Stimulated activated CD8-positive, alpha-beta memory T cell treated with anti-CD3 and anti-CD28 coated beads, Interleukin-7, amount 100 ng/mL, for 48 hours (primary cell): ENCODE measurements at regions not wholly inside any gene's neighbourhood (a gene's known extent, or its start where the extent isn't known, plus 50 kb on each side); places are given as distances from the start of the nearest gene placed in this dataset.
"Not testable (repeated sequence)": the region's sequence is repeated elsewhere in the genome, so short reads cannot be mapped to it uniquely, and the experiment has no call there.

Experiments used
- DNase-seq, 2 donors: peaks; one replicate each; pipeline ENCODE4 v3.0.0-alpha.2; 2020; ENCODE audit warnings: low read depth in 1 of 2; ENCODE audit errors: extremely low read depth in 1 of 2

DNA sequence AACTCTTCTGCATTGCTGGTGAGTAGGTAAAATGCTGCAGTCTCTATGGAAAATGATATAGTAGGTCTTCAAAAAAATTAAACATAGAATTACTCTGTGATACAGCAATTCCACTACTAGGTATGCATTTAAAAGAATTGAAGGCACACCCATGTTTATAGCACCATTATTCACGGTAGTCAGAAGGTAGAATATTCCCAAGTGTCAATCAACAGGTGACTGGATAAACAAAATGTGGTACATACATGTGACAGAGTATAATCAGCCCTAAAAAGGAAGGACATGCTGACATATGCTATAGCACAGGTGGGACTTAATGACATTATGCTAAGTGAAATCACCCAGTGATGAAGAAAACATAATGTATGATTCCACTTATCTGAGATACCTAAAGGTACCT, 123.3 kb downstream of the CCER1 start:
- DNase-seq, result no peak

DNA sequence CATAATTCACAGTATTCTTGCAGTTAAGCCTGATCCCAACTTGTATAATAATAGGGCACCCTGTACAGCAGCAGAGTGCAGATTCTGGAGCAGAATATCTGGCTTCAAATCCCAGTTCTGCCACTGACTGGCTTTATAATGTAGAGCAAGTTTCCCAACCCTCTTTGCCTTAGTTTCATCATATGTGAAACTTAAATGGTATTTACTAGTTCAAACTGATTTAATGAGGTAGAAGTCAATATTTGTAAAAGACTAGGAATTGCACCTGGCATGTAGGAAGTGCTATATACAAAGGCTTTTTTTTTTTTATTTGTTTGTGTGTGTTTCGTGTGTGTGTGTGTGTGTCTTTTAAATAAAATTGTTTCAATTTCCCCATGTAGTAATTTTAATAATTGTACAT, 125.9 kb downstream of the CCER1 start:
- DNase-seq, result no peak

DNA sequence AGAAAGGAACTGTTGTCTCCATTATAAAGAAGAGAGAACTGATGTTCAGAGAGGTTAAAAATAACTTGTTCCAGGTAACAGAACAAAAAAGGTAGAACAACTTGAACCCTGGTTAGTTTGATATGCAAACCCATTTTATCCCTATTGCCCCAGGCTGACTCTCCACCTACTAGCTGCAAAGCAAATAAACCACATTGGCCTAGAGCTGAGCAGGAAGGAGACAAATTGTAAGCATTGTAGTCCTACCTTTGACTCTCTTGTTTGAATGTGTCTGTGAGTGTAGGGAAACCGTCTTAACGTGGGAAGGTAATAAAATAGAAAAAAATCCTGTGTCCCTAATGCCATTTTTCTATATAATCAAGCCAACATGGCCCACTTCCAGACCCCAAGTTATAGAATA, 126.4 kb downstream of the CCER1 start:
- DNase-seq, result no peak

DNA sequence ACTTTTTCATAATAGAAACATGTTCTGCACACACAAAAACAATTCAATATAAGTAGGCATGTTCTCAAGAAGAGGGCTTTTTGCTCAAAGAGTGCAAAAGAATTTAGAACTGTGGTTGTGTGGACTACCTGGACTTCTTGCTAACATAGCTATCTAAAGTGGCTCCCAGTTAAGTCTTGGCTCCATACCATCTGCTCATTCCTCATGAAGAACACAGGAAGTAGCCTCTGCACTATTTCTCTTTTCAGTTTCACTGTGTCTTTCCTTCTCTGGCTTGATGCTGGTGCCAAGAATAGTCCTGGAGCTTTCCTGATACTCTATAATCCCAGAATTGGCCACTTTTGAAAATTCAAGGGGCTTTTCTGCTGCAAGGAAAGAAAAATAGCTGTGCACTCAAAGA, 127.4 kb downstream of the CCER1 start:
- DNase-seq, result no peak

DNA sequence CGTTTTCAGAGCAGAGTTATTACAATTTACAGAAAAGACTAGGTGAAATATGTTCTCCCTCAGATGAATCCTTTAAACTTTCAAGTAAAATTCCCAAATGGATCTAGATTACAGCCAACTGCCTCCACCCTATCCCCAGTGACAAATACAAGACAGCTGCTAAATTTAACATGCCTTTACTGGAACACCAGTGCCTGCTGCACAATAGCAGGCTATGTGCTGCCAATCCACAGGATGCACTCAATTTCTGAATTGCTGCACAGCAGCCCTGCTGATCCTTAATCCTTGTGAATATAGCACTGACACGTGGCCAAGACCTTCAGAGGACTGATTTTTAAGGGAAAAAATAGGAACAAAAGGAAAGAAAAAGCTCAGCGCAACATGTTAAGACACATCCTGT, 128.9 kb downstream of the CCER1 start:
- DNase-seq, result no peak

DNA sequence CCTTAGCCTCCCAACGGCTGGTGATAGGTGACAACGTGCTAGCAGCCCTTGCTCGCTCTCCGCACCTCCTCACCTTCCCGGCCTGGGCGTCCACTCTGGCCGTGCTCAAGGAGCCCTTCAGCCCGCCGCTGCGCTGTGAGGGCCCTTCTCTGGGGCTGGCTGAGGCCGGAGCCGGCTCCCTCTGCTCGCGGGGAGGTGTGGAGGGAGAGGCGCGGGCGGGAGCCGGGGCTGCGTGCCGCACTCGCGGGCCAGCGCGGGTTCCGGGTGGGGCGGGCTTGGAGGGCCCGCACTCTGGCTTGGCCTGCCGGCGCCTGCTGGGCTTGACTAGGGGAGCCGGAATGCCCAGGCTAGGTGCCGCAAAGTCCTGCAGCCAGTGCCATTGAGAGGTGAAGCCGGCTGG, 131.1 kb downstream of the CCER1 start:
- no peak for DNase-seq

DNA sequence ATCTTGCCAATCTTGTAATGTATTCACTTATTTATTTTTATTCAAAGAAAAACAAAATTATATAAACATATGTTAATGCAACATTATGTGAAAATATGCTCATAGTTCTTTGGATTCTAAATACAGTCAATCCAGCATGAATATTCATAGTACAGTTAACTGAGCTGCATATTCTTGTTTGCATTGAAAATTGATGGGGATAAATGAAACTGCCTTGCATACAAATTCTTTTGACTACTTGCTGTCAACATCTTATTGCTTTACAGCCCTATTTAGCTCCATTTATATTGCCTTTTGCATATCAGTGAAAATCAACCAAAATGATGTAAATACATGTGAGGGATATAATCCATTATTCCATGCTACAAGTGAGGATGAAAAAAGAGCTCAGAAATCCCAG, 135.3 kb downstream of the CCER1 start:
- no peak for DNase-seq

DNA sequence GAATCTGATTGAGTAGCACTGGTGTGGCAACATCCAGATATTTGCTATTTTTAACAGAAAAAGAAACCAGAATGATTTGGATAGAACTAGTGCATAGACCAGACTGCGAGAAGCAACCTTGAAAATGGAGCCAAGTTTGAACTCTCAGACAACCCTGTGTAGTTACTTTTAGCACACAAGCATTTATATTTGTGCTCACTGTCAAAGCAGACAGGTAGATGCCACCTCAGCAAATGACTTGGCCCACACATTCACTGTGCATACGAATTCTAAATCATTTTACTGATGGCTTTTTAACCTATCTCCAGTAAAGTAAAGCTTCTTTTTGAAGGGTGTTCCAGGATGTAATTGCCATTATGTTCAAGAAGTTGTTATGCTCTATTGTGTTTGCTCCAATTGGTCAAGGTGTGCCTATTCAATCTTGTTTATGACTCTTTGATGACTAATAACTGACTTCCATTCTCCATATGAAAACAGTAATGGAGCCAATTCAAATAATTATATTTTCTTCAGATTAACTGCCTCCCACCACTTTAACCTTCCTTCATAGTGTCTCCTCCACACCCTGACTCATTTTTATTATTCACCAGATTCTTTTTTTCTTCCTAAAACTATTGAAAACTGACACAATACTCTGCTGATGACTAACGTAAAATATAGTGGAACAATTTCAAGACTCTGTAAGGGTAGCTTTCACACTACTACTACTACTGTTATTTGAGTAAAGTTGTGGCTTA, 138.5 kb downstream of the CCER1 start:
- no peak for DNase-seq

DNA sequence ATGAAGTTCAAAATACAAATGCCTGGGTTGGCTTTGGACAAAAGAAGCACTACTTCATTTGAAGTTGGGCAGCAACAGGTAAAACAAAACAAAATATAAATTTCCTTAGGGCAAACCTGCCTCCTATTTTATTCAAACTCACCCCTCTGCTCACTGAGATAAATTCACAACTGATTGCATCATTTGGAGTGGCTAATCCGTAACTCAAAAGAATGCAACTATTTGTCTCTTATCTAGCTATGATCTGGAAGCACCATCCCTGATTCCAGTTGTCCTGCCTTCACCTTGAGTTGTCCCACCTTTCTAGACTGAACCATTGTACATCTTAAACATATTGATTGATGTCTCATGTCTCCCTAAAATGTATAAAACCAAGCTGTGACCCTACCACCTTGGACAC, 145.0 kb downstream of the CCER1 start:
- no peak for DNase-seq

DNA sequence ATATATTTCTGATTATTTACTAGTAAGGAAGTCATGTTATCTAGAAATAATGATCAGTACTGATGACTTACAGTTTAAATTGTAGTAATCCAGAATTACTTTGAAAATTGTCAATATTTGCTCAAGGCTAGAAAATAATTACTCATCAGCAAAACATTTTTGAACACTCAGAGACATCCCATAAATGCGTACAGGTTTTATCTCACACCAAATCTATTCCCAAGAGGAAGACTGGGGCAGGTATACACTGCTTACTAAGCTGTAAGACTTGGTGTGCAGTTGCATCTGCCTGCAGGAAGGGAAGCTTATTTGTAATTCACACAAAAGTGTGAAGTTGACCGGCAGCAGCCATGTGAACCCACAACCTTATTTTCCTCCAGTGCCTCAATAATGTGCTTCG, 146.4 kb downstream of the CCER1 start:
- DNase-seq, result no peak

DNA sequence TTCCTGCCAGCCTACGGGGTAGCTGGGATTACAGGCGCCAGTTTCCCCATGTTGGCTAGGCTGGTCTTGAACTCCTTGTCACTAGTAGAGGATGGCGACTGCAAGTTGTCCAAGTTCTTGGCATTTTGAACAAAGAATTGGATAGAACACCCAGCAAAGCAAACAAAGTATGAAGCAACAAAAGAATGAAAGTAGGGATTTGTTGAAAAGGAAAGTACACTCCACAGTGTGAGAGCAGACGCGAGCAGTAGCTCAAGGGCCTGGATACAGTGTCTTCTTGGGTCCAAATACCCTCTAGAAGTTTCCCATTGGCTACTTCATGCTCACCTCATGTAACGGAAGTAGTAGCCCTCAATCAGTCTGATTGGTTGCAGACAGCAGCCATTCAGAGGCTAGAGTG, 152.2 kb downstream of the CCER1 start:
- no peak for DNase-seq

DNA sequence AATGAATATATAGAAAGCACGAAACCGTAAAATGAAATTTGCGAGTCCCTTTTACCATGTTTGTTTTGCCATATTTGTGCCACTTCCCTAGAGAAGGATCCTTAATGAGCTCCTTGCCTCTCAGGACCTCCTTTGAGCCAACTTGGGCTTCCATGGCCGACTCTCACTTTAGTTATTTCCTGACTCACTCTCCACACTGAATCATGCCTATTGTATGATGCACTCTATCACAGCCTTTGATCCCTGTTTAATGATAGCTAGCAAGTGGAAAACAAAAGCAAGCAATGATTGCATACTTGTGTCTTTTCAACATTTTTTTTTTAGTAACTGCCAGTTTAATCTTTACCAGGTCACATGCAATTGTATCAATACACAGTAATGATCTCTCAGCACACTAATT, 153.2 kb downstream of the CCER1 start:
- DNase-seq, result no peak

DNA sequence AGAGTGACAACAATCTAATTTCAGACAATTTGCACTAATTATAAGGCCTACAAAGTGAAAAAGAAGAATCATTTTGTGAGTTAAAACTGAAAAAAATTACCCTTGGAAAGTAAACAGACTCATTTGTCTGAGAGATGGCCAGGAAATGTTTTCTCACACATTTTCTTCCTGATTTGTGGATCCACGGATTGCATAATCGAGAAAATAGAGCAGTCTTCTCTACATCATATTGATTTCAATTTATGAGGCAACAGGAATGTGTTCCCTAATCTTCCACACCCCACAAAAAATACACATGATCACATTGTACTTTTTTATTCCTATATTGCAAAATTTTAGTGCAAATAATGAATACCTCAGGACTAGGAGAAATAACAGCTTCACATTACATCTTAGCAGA, 160.8 kb downstream of the CCER1 start:
- DNase-seq, result no peak

DNA sequence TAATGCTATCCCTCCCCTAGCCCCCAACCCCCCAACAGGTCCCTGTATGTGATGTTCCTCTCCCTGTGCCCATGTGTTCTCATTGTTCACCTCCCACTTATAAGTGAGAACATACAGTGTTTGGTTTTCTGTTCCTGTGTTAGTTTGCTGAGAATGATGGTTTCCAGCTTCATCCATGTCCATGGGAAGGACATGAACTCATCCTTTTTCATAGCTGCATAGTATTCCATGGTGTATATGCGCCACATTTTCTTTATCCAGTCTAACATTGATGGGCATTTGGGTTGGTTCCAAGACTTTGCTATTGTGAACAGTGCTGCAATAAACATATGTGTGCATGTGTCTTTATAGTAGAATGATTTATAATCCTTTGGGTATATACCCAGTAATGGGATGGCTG, 162.3 kb downstream of the CCER1 start:
- DNase-seq, result not testable (repeated sequence)

DNA sequence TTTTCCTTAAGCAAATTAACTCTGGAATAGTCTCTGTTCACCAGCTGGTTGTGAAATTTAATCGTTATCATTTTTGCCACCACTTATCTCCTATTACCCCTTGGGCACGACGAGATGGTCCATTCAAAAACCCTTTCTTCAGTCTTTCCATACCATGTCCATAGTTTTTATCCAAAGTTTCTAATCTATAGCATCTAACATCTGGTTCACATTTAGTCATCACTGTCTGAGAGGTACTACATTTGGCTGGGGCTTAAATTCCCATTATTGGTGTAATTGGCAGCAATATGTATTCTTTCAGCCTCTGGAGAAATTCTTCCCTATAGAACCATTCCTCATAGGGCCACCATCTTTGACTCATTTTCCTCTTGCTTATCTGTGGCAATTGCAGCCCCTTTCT, 163.5 kb downstream of the CCER1 start:
- no peak for DNase-seq

DNA sequence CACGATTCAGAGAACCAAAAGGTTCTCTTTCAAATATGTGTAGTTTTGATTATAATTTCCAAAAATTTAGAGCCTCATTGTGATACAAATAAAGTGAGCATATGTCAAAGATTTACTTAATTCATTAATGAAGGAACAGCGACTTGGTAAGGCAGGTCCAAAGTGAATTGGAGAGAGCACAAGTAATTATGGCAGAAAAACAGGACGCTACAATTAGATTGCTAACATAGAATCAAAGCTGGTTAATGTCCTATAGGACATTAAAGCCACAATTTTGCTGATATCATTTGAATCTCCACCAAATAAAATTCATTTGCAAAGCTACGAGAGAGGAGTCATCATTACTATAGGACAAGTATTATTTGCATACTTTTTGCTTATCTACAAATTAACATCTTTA, 164.2 kb downstream of the CCER1 start:
- DNase-seq, result no peak

DNA sequence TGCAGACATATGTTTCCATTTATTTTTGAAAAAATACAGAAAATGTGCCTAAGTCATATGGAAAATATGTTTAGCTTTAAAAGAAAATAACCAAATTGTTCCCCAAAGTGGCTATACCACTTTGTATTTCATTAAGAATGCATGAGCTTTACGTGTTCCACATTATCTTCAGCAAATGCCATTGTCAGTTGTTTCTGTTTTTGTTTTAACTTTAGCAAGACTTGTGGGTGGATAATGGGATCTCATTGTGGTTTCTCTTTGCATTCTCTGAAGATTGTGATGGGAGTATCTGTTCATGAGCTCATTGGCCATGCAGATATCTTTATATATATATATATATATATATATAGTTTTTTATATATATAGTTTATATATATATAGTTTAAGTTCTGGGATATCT, 181.5 kb downstream of the CCER1 start:
- DNase-seq, result no peak

DNA sequence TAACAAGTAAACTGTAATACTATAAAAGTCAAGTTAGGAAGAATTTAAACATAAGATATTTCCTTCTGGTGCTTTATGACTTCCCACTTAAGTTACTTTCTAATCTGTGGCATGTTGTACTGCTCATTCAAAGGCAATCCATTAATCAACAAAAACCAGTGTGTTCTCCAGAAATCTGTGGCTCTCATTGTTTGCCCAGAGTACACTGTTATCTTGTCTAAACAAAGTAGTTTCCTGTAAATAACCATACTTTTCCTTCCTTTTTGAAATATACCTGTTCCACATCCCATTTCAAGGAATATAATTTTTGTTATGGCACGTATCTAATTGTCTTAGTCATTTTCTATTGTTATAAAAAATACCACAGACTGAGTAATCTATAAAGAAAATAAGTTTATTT, 184.1 kb downstream of the CCER1 start:
- DNase-seq, result no peak

DNA sequence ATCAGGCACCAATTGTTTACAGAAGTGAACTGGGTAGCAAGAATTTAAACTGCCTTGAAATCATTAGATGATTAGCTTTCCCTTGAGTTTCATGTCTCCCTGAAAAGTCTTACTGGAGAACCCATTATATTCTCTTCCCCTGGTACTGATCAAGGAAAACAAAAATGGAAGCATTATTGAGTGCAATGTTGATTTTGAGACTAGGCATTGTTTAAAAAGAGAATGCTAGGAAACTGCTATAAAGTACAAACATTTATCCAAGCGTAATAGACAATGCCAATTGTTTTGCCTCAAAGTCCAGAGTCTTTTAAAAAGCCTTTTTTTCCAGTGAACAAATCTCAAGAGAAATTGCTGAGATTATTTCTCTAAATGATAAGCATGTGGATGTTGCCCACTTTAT, 197.0 kb downstream of the CCER1 start:
- DNase-seq, result no peak

DNA sequence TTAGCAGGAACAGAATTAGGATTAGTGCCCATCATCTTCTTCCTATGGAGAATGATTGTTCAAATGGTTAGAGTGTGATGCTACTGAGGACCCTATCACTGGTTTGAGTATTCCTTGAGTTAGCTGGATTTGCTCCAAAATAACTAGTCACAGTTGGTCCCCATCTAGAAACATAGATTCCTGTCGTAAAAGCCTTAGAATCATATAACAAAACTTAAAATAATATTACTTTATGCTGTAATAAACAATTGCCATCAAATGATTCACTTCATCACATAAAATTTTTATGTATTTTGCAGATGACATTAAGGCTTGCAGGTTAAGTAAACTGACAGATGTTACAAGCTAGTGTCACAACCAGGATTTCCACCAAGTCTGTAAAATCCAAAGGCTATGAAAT, 209.8 kb downstream of the CCER1 start:
- no peak for DNase-seq

DNA sequence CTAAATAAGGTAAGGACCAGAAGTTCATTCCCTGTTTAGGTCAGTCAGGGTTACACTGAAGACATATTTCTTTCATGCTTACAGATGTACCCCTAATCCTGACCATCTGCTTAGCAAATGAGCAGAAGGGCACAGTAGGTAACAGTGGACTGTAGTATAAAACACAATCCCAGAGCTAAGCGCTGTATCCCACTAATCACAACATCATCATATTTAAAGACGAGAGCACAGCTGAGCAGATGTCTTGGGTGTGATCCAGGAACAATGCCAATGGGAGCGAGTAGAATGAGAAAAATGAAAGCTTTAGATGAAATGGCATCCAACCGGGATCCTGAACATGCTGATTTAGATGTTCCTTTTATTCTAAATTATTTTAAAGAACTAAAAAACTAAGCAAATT, 213.4 kb downstream of the CCER1 start:
- DNase-seq, result no peak

DNA sequence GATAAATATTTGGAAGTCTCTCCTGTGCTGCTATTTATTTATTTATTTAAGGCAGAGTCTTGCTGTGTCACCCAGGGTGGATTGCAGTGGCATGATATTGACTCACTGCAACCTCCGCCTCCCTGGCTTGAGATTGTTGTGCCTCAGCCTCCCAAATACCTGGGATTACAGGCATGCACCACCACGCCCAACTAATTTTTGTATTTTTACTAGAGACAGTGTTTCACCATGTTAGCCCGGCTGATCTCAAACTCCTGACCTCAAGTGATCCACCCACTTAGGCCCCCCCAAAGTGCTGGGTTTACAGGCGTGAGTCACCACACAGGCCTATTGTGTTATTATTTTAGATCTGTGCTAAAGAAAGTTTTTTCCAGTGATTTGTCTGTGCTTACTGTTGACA, 225.2 kb downstream of the CCER1 start:
- no peak for DNase-seq

DNA sequence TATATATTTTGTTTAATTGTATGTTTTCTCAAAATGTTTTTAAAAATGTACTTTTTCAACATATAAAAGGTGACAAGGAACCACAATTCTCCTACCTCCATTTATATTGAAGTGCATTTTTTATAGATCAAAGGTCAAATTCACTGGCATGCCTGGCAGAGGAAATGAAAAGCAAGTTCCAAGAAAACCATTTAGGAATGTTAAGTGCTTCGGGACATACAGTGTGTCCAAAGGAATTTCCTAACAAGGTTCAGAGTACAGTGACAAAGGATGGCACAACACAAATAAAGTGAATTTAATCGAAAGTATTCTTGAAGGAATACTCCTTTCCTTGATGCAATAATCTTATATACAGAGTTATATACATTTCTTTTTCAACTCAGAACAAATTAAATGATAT, 242.3 kb downstream of the CCER1 start:
- DNase-seq, result no peak
